NCI-H2081 treated with DMSO at 0.1 percent for 48 hours (cell line): ENCODE measurements at regions not wholly inside any gene's neighbourhood (a gene's known extent, or its start where the extent isn't known, plus 50 kb on each side); places are given as distances from the start of the nearest gene placed in this dataset.

Experiments
- DNase-seq: peaks from one replicate; lab custom pipeline; 2025; lab: John Stamatoyannopoulos, UW

- no peak for DNase-seq
Measured at GRCh38 chr11:122276221-122276620, 160.2 kb upstream of the BLID start.

GRCh38 chr11:122275508-122275907 lies 159.5 kb upstream of the BLID start:
- no peak for DNase-seq

- no peak for DNase-seq
Measured at GRCh38 chr11:122273476-122274191, 157.6 kb upstream of the BLID start.

GRCh38 chr11:122271745-122272144 lies 155.7 kb upstream of the BLID start:
- no peak for DNase-seq

GRCh38 chr11:122271137-122271536 lies 155.1 kb upstream of the BLID start:
- no peak for DNase-seq

GRCh38 chr11:122270535-122270934 lies 154.5 kb upstream of the BLID start:
- DNase-seq = no peak

GRCh38 chr11:122269824-122270223 lies 153.8 kb upstream of the BLID start:
- no peak for DNase-seq

- no peak for DNase-seq
Measured at GRCh38 chr11:122268601-122269130, 152.7 kb upstream of the BLID start.

GRCh38 chr11:122267602-122268001 lies 151.6 kb upstream of the BLID start:
- DNase-seq = no peak

- no peak for DNase-seq
Measured at GRCh38 chr11:122265981-122266380, 150.0 kb upstream of the BLID start.

GRCh38 chr11:122264121-122264520 lies 148.1 kb upstream of the BLID start:
- no peak for DNase-seq

- DNase-seq = no peak
Measured at GRCh38 chr11:122261546-122261945, 145.5 kb upstream of the BLID start.

GRCh38 chr11:122259195-122259821 lies 143.3 kb upstream of the BLID start:
- DNase-seq = no peak

- no peak for DNase-seq
Measured at GRCh38 chr11:122258446-122259194, 142.6 kb upstream of the BLID start.

- no peak for DNase-seq
Measured at GRCh38 chr11:122253589-122254231, 137.7 kb upstream of the BLID start.

GRCh38 chr11:122248939-122249338 lies 132.9 kb upstream of the BLID start:
- DNase-seq = no peak

- DNase-seq = peak; percentile 56
Measured at GRCh38 chr11:122248131-122248530, 132.1 kb upstream of the BLID start.

- DNase-seq = no peak
Measured at GRCh38 chr11:122246874-122247273, 130.9 kb upstream of the BLID start.

- no peak for DNase-seq
Measured at GRCh38 chr11:122242731-122243130, 126.7 kb upstream of the BLID start.

- no peak for DNase-seq
Measured at GRCh38 chr11:122241566-122241965, 125.6 kb upstream of the BLID start.

GRCh38 chr11:122240638-122241037 lies 124.6 kb upstream of the BLID start:
- no peak for DNase-seq

GRCh38 chr11:122235615-122236014 lies 119.6 kb upstream of the BLID start:
- peak; percentile 26 for DNase-seq
